CD14-positive monocyte (primary cell): ENCODE measurements at regions not wholly inside any gene's neighbourhood (a gene's known extent, or its start where the extent isn't known, plus 50 kb on each side); places are given as distances from the start of the nearest gene placed in this dataset.

Source experiments
- DNase-seq, 3 donors: peaks; one replicate each; pipeline ENCODE4 v3.0.0-alpha.2; 2011 to 2022
- H2AFZ ChIP-seq: 2 replicates; pipeline ENCODE4 v1.6.0; 2012; ENCODE audit warnings: mild to moderate bottlenecking, low read depth, low read length, inconsistent platforms; ENCODE audit not compliant: insufficient read depth, poor library complexity, severe bottlenecking
- H3K27ac ChIP-seq, 2 donors: 1 replicate in 1 of 2; 2 replicates in 1 of 2; pipeline ENCODE4 v1.5.1; 2012 to 2013; ENCODE audit warnings: low read length in 2 of 2, control low read depth in 1 of 2, inconsistent platforms in 1 of 2, low read depth in 1 of 2, mild to moderate bottlenecking in 1 of 2
- H3K27me3 ChIP-seq, 2 donors: one replicate each; pipeline versions ENCODE4 v1.6.0 to v1.6.1; 2011 to 2013; ENCODE audit warnings: low read length in 2 of 2; ENCODE audit not compliant: control insufficient read depth in 2 of 2, insufficient read depth in 2 of 2
- H3K36me3 ChIP-seq, 2 donors: replicated peaks in 1 of 2; 1 replicate in 1 of 2; 2 replicates in 1 of 2; pipeline versions ENCODE4 v1.5.1 to v1.6.1; 2012 to 2013; ENCODE audit warnings: low read length in 2 of 2, control low read depth in 1 of 2, inconsistent platforms in 1 of 2, mild to moderate bottlenecking in 1 of 2; ENCODE audit not compliant: insufficient read depth in 2 of 2, control insufficient read depth in 1 of 2
- H3K4me1 ChIP-seq, 2 donors: 1 replicate in 1 of 2; 2 replicates in 1 of 2; pipeline versions ENCODE4 v1.5.1 to v1.6.1; 2012 to 2013; ENCODE audit warnings: low read length in 2 of 2, control low read depth in 1 of 2, inconsistent platforms in 1 of 2, mild to moderate bottlenecking in 1 of 2, moderate library complexity in 1 of 2; ENCODE audit not compliant: insufficient read depth in 2 of 2, control insufficient read depth in 1 of 2
- H3K4me2 ChIP-seq: replicated peaks from 2 replicates; pipeline ENCODE3; 2012; ENCODE audit warnings: low read length, moderate library complexity, mild to moderate bottlenecking; ENCODE audit not compliant: poor library complexity, severe bottlenecking; ENCODE audit errors: extremely low read depth
- H3K4me3 ChIP-seq, 3 experiments: fragments of 200-600 bp in 1 of 3; sonication (generic) in 1 of 3; replicated peaks in 1 of 3; 1 replicate in 2 of 3; 2 replicates in 1 of 3; pipeline ENCODE4 v1.5.1; 2011 to 2013; ENCODE audit warnings: low read length in 3 of 3, mild to moderate bottlenecking in 3 of 3, control low read depth in 2 of 3, low read depth in 2 of 3, inconsistent platforms in 1 of 3, moderate library complexity in 1 of 3
- H3K79me2 ChIP-seq: 2 replicates; pipeline ENCODE4 v1.6.0; 2012; ENCODE audit warnings: mild to moderate bottlenecking, control low read depth, inconsistent platforms, low read length, moderate library complexity; ENCODE audit not compliant: insufficient read depth
- H3K9ac ChIP-seq: 2 replicates; pipeline ENCODE4 v1.6.0; 2017; ENCODE audit warnings: low read length, mild to moderate bottlenecking; ENCODE audit not compliant: insufficient read depth, poor library complexity, severe bottlenecking
- H3K9me3 ChIP-seq, 2 donors: replicated peaks in 1 of 2; 1 replicate in 1 of 2; 2 replicates in 1 of 2; pipeline versions ENCODE4 v1.5.1 to v1.6.1; 2012 to 2013; ENCODE audit warnings: low read length in 2 of 2, control low read depth in 1 of 2; ENCODE audit not compliant: control insufficient read depth in 1 of 2, insufficient read depth in 1 of 2
- H4K20me1 ChIP-seq: 2 replicates; pipeline ENCODE4 v1.6.0; 2012; ENCODE audit warnings: mild to moderate bottlenecking, low read length, control low read depth, moderate library complexity; ENCODE audit not compliant: insufficient read depth
- H3K27ac Mint-ChIP-seq, 7 donors: one replicate each; pipeline ENCODE4 v1.8.0; 2020; ENCODE audit warnings: mild to moderate bottlenecking in 7 of 7, mixed read lengths in 7 of 7, moderate library complexity in 6 of 7, inconsistent platforms in 2 of 7
- H3K27me3 Mint-ChIP-seq, 3 donors: one replicate each; pipeline ENCODE4 v1.8.0; 2021 to 2022; ENCODE audit warnings: low read depth in 3 of 3, mild to moderate bottlenecking in 3 of 3, mixed read lengths in 3 of 3, moderate library complexity in 3 of 3, inconsistent platforms in 1 of 3
- H3K36me3 Mint-ChIP-seq, 2 donors: one replicate each; pipeline ENCODE4 v1.8.0; 2020; ENCODE audit warnings: mixed read lengths in 2 of 2, inconsistent platforms in 1 of 2, mild to moderate bottlenecking in 1 of 2
- H3K4me1 Mint-ChIP-seq: one replicate; pipeline ENCODE4 v1.8.0; 2020; ENCODE audit warnings: mild to moderate bottlenecking, mixed read lengths
- H3K4me3 Mint-ChIP-seq, 2 donors: one replicate each; pipeline ENCODE4 v1.8.0; 2020; ENCODE audit warnings: mild to moderate bottlenecking in 2 of 2, mixed read lengths in 2 of 2, moderate library complexity in 1 of 2
- H3K9me3 Mint-ChIP-seq, 7 donors: one replicate each; pipeline ENCODE4 v1.8.0; 2020 to 2022; ENCODE audit warnings: mixed read lengths in 7 of 7, mild to moderate bottlenecking in 6 of 7, moderate library complexity in 6 of 7, inconsistent platforms in 2 of 7
- WGBS: methylation state at CpG from one replicate; pipeline ENCODE4 v1.1.5; 2013; ENCODE audit warnings: missing lambda C conversion rate; ENCODE audit not compliant: insufficient coverage; 5-methylcytosine and 5-hydroxymethylcytosine counted together
- intact Hi-C, 2 donors: fragments of 100-400 bp; cut with micrococcal nuclease; formaldehyde crosslinking; loops; one replicate each; pipeline versions ENCODE4 v1.15.0 to v1.15.1; 2023
- TF ChIP-seq, protein P1 (sequence below): fragments of 200-600 bp; IDR thresholded peaks from one replicate; pipeline ENCODE4 v1.8.0; 2022; ENCODE audit warnings: antibody characterized with exemption, mild to moderate bottlenecking

DNA sequence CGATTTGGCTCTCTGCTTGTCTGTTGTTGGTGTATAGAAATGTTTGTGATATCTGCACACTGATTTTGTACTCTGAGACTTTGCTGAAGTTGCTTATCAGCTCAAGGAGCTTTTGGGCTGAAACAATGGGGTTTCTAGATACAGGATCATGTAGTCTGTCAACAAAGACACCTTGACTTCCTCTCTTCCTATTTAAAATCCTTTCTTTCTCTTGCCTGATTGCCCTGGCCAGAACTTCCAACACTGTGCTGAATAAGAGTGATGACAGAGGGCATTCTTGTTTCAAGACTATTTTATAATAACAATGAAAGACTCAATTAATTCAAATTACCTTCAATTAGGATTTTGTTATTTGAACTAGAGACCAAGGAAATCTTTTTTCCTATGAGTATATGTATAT lies 692.5 kb downstream of the PRR16 start:
- H3K4me3 Mint-ChIP-seq, result no peak overlapping the region

DNA sequence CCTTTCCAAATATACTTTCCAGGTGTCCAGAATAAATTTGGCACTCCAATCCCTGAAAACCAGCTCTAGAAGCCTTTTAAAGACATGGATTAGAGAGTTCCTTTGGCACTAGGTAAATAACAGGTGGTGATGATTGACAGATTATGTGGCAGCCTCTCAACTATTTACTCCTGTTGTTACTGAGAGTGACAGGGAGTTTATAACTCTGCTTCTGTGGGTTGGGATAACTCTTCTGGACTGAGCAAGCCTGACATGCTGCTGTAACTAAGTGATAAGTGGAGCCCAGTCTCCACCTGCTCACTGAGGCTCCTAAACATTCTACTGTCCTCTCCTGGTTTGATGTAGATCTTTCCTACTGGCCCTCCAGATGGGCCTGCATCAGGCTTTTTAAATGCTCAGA lies 693.2 kb upstream of the FTMT start:
- no peak overlapping the region for H3K27ac Mint-ChIP-seq
- TF ChIP-seq, protein P1, sequence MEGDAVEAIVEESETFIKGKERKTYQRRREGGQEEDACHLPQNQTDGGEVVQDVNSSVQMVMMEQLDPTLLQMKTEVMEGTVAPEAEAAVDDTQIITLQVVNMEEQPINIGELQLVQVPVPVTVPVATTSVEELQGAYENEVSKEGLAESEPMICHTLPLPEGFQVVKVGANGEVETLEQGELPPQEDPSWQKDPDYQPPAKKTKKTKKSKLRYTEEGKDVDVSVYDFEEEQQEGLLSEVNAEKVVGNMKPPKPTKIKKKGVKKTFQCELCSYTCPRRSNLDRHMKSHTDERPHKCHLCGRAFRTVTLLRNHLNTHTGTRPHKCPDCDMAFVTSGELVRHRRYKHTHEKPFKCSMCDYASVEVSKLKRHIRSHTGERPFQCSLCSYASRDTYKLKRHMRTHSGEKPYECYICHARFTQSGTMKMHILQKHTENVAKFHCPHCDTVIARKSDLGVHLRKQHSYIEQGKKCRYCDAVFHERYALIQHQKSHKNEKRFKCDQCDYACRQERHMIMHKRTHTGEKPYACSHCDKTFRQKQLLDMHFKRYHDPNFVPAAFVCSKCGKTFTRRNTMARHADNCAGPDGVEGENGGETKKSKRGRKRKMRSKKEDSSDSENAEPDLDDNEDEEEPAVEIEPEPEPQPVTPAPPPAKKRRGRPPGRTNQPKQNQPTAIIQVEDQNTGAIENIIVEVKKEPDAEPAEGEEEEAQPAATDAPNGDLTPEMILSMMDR, result no peak
- H3K4me3 Mint-ChIP-seq, result no peak overlapping the region

More for the DNA sequence above, 692.5 kb downstream of the PRR16 start:
- peaks cover 0 to 2% (median 0%) of the 10 kb centered on the region in 3 donors for H3K27me3 Mint-ChIP-seq
- intact Hi-C loops, result no loop called here
- no peaks in the 10 kb centered on the region for H3K9me3 ChIP-seq
- no peaks in the 10 kb centered on the region for H3K36me3 ChIP-seq
- no peak overlapping the region for H3K4me3 ChIP-seq
- H3K4me1 ChIP-seq, result no peaks in the 10 kb centered on the region
- no peaks in the 10 kb centered on the region for H3K79me2 ChIP-seq
- no peak overlapping the region for H3K27ac ChIP-seq
- no peak overlapping the region for H2AFZ ChIP-seq
- no peaks in the 10 kb centered on the region for H4K20me1 ChIP-seq
- WGBS, result 100% methylated on average over 1 of the region's 1 CpG
- no peaks in the 10 kb centered on the region for H3K4me1 Mint-ChIP-seq
- TF ChIP-seq, protein P1, result no peak
- DNase-seq, result no peak
- no peak overlapping the region for H3K27ac Mint-ChIP-seq
- peaks cover 0 to 5% (median 0%) of the 10 kb centered on the region in 7 donors for H3K9me3 Mint-ChIP-seq
- no peaks in the 10 kb centered on the region for H3K36me3 Mint-ChIP-seq
- H3K9ac ChIP-seq, result no peak overlapping the region
- no peak overlapping the region for H3K4me2 ChIP-seq
- H3K27me3 ChIP-seq, result no peaks in the 10 kb centered on the region

More for the DNA sequence above, 693.2 kb upstream of the FTMT start:
- Mint-ChIP-seq H3K9me3 (peaks cover 0 to 5% (median 1%) of the 10 kb centered on the region in 7 donors), H3K27me3 (peaks cover 0 to 2% (median 0%) of the 10 kb centered on the region in 3 donors), H3K36me3 (no peaks in the 10 kb centered on the region), H3K4me1 (no peaks in the 10 kb centered on the region)
- Histone ChIP-seq H3K4me1 (no peaks in the 10 kb centered on the region), H3K9ac (no peak overlapping the region), H3K4me2 (no peak overlapping the region), H3K9me3 (no peaks in the 10 kb centered on the region), H2AFZ (no peak overlapping the region), H3K79me2 (no peaks in the 10 kb centered on the region), H4K20me1 (no peaks in the 10 kb centered on the region), H3K36me3 (no peaks in the 10 kb centered on the region), H3K27me3 (no peaks in the 10 kb centered on the region), H3K4me3 (no peak overlapping the region), H3K27ac (no peak overlapping the region)
- no peak for DNase-seq
- intact Hi-C loops, result no loop called here
